Muscle layer of colon (tissue), 2 donors: ENCODE measurements at regions not wholly inside any gene's neighbourhood (a gene's known extent, or its start where the extent isn't known, plus 50 kb on each side); places are given as distances from the start of the nearest gene placed in this dataset.

Experiments
- H3K27ac ChIP-seq: one replicate; pipeline ENCODE4 v1.7.0; 2013; ENCODE audit warnings: low read depth, mild to moderate bottlenecking, low read length, moderate library complexity
- H3K27me3 ChIP-seq, 2 donors: one replicate each; pipeline ENCODE4 v1.7.0; 2013; ENCODE audit warnings: low read length in 2 of 2, mild to moderate bottlenecking in 2 of 2; ENCODE audit not compliant: insufficient read depth in 2 of 2, control insufficient read depth in 1 of 2
- H3K36me3 ChIP-seq: one replicate; pipeline ENCODE4 v1.7.0; 2013; ENCODE audit warnings: mild to moderate bottlenecking, low read length; ENCODE audit not compliant: insufficient read depth
- H3K4me1 ChIP-seq: one replicate; pipeline ENCODE4 v1.7.0; 2013; ENCODE audit warnings: mild to moderate bottlenecking, low read length; ENCODE audit not compliant: insufficient read depth
- H3K4me3 ChIP-seq, 2 donors: one replicate each; pipeline ENCODE4 v1.7.0; 2013; ENCODE audit warnings: low read length in 2 of 2, low read depth in 1 of 2, mild to moderate bottlenecking in 1 of 2, moderate library complexity in 1 of 2
- H3K9ac ChIP-seq: one replicate; pipeline ENCODE4 v1.7.0; 2013; ENCODE audit warnings: low read length
- H3K9me3 ChIP-seq: one replicate; pipeline ENCODE4 v1.7.0; 2013; ENCODE audit warnings: mild to moderate bottlenecking, low read length
- donor health status: abdominal sarcoma.
- donor health status: Adenocarcinoma of cecum.

- Histone ChIP-seq H3K9me3 (no peaks in the 10 kb centered on the region), H3K27ac (no peak overlapping the region), H3K4me3 (no peak overlapping the region), H3K36me3 (no peaks in the 10 kb centered on the region), H3K4me1 (no peaks in the 10 kb centered on the region), H3K27me3 (no peaks in the 10 kb centered on the region), H3K9ac (no peak overlapping the region)
Measured at GRCh38 chr14:65190312-65190711, 88.0 kb upstream of the MAX start.

GRCh38 chr14:65191716-65192115 lies 89.4 kb upstream of the MAX start:
- Histone ChIP-seq H3K9me3 (no peaks in the 10 kb centered on the region), H3K4me3 (no peak overlapping the region), H3K36me3 (no peaks in the 10 kb centered on the region), H3K9ac (no peak overlapping the region), H3K27ac (no peak overlapping the region), H3K27me3 (no peaks in the 10 kb centered on the region), H3K4me1 (no peaks in the 10 kb centered on the region)

DNA sequence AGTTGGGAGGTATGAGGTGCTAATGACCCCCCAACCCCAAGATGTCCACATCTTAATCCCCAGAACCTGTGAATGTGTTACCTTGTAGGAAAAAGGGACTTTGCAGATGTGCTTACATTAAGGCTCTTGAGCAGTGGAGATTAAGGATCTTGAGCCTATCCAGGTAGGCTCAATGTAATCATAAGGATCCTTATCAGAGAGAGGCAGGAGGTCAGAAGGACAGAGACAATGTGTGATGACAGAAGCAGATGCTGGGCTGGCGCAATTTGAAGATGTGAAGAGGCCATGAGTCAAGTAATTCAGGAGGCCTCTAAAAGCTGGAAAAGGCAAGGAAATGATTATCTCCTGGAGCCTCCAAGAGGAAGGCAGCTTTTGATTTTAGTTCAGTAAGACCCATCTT lies 90.4 kb upstream of the MAX start:
- Histone ChIP-seq H3K27ac (no peak overlapping the region), H3K4me3 (no peak overlapping the region), H3K27me3 (no peaks in the 10 kb centered on the region), H3K9me3 (no peaks in the 10 kb centered on the region), H3K4me1 (no peaks in the 10 kb centered on the region), H3K36me3 (no peaks in the 10 kb centered on the region), H3K9ac (no peak overlapping the region)

DNA sequence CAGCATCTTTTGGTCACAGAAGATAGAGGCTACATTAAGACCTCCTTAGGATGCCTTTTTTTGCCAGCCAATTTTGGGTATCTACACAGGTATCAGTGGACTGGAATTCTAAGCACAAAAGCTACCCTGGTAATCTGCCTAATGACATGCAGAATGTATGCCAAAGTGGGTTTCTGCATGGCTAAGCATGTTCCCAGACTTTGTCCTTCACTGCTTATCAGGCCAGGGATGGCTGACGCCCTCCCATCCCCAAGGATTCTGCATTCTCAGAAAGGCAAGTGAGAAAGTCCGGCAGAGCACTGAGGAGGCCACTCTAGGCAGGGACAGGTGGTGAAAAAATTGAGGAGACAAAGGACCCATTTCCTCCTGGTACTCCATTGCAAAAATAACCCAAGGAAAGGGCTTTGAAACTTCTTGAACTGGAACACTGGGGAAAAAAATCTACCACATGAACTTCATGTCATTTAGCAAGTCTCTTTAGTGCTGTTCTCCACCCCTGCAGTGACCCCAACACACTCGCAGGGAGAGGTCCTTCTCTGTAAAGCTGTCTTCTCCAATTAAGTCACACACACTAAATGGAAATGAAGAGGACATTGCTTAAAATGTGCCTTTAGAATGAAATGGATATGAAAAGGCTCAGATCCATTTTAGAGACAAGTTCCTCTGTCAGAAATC lies 91.7 kb upstream of the MAX start:
- no peaks in the 10 kb centered on the region for H3K4me1 ChIP-seq
- no peak overlapping the region for H3K27ac ChIP-seq
- no peak overlapping the region for H3K4me3 ChIP-seq
- H3K9ac ChIP-seq, result no peak overlapping the region
- no peaks in the 10 kb centered on the region for H3K27me3 ChIP-seq
- H3K9me3 ChIP-seq, result no peaks in the 10 kb centered on the region
- no peaks in the 10 kb centered on the region for H3K36me3 ChIP-seq

- Histone ChIP-seq H3K27ac (no peak overlapping the region), H3K27me3 (no peaks in the 10 kb centered on the region), H3K9ac (no peak overlapping the region), H3K4me3 (no peak overlapping the region), H3K36me3 (no peaks in the 10 kb centered on the region), H3K9me3 (no peaks in the 10 kb centered on the region), H3K4me1 (no peaks in the 10 kb centered on the region)
Measured at GRCh38 chr14:65195042-65195719, 92.9 kb upstream of the MAX start.

DNA sequence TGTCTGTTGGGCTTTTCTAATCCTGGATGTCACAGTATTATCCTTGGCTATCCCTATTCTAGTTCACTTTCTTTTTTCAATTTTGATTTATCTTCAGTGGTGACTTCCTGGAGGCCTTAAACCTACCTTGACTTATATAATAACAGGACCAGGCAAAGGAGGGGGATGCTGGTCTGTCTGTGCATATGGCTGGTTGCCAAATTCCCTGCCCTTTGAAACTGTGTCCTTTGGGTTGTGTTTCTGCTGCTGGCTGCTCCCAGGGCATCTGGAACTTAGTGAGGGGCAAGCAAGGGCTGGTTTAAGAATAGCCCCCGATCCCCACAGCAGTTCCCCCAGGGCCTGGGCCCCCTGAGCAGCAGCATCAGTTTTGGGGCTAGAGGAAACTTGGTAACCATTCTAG lies 96.0 kb upstream of the MAX start:
- Histone ChIP-seq H3K9ac (no peak overlapping the region), H3K4me1 (no peaks in the 10 kb centered on the region), H3K9me3 (no peaks in the 10 kb centered on the region), H3K4me3 (no peak overlapping the region), H3K36me3 (no peaks in the 10 kb centered on the region), H3K27me3 (no peaks in the 10 kb centered on the region), H3K27ac (no peak overlapping the region)

GRCh38 chr14:65200454-65200853 lies 98.1 kb upstream of the MAX start:
- Histone ChIP-seq H3K27ac (no peak overlapping the region), H3K4me1 (no peaks in the 10 kb centered on the region), H3K36me3 (no peaks in the 10 kb centered on the region), H3K9ac (no peak overlapping the region), H3K4me3 (no peak overlapping the region), H3K9me3 (no peaks in the 10 kb centered on the region), H3K27me3 (no peaks in the 10 kb centered on the region)

- Histone ChIP-seq H3K27ac (no peak overlapping the region), H3K9me3 (no peaks in the 10 kb centered on the region), H3K4me1 (no peaks in the 10 kb centered on the region), H3K36me3 (no peaks in the 10 kb centered on the region), H3K27me3 (no peaks in the 10 kb centered on the region), H3K9ac (no peak overlapping the region), H3K4me3 (no peak overlapping the region)
Measured at GRCh38 chr14:65203574-65203973, 101.3 kb upstream of the MAX start.

DNA sequence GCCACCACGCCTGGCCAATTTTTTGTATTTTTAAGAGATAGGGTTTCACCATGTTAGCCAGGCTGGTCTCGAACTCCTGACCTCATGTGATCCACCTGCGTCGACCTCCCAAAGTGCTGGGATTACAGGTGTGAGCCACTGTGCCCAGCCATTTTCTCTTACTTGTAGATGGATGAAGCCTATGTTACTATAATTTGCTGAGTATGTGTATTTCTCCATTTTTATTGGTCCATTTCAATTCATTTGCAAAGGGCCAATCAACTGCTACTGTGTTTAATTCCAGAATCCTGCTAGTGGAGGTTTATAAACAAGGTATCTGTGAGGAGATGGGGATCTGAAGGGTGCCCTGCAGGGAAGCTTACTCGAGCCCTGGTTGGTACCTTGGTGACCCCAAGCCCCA lies 101.7 kb upstream of the MAX start:
- no peaks in the 10 kb centered on the region for H3K27me3 ChIP-seq
- no peak overlapping the region for H3K4me3 ChIP-seq
- H3K4me1 ChIP-seq, result no peaks in the 10 kb centered on the region
- H3K9me3 ChIP-seq, result no peaks in the 10 kb centered on the region
- H3K36me3 ChIP-seq, result no peaks in the 10 kb centered on the region
- no peak overlapping the region for H3K27ac ChIP-seq
- H3K9ac ChIP-seq, result no peak overlapping the region

- H3K27me3 ChIP-seq, result no peaks in the 10 kb centered on the region
- H3K4me1 ChIP-seq, result no peaks in the 10 kb centered on the region
- no peaks in the 10 kb centered on the region for H3K36me3 ChIP-seq
- H3K27ac ChIP-seq, result no peak overlapping the region
- no peaks in the 10 kb centered on the region for H3K9me3 ChIP-seq
- no peak overlapping the region for H3K4me3 ChIP-seq
- H3K9ac ChIP-seq, result no peak overlapping the region
Measured at GRCh38 chr14:65206078-65206447, 103.7 kb upstream of the MAX start.

DNA sequence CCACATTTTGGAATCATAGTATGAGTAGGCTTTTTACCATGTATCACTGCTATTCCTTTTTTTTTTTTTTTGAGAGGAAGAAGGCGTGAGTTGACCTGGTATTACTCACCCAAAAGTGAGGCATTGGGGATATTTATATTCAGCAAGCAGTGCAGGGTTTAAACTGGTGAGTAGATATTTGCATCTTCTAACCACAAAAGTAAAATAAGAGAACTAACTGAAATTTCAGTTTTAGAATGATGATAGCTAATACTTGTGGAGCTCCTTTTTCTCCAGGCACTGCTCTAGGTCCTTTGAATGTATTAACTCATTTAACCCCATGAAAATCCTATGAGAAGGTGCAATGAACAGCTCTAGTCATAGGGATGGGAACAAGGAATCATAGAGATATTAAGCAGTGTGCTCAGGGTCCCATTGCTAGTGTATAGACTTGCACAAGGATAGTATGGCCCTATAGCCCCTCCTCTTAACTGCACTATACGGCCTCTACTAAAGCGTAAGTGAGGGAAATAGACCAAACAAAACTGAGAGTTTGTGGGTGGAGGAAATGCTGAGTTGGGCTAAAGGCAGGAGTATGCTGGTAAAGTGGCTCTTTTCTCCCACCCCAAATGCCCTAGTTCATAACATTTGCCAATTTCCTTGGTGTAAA lies 104.3 kb upstream of the MAX start:
- no peaks in the 10 kb centered on the region for H3K4me1 ChIP-seq
- no peak overlapping the region for H3K27ac ChIP-seq
- H3K4me3 ChIP-seq, result no peak overlapping the region
- no peaks in the 10 kb centered on the region for H3K36me3 ChIP-seq
- no peak overlapping the region for H3K9ac ChIP-seq
- H3K9me3 ChIP-seq, result no peaks in the 10 kb centered on the region
- H3K27me3 ChIP-seq, result no peaks in the 10 kb centered on the region

DNA sequence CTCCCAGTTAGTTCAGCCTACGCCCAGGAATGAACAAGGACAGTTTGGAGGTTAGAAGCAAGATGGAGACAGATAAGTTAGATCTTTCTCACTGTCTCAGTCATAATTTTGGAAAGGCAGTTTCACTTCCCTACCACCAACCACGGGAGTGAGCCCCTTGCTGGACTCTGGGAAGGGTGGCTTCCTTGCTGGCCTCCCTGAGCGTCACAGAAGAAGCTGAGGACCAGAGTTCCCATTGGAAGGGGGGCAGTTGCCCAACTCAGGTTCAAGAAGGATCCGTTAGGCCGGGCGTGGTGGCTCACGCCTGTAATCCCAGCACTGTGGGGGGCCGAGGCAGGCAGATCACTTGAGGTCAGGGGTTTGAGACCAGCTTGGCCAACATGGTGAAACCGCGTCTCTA lies 106.2 kb upstream of the MAX start:
- Histone ChIP-seq H3K9ac (no peak overlapping the region), H3K4me1 (no peaks in the 10 kb centered on the region), H3K27me3 (no peaks in the 10 kb centered on the region), H3K36me3 (no peaks in the 10 kb centered on the region), H3K4me3 (no peak overlapping the region), H3K9me3 (no peaks in the 10 kb centered on the region), H3K27ac (no peak overlapping the region)
